Muscle layer of colon (tissue), 2 donors: ENCODE measurements at regions not wholly inside any gene's neighbourhood (a gene's known extent, or its start where the extent isn't known, plus 50 kb on each side); places are given as distances from the start of the nearest gene placed in this dataset.

Experiments used
- H3K27ac ChIP-seq: one replicate; pipeline ENCODE4 v1.7.0; 2013; ENCODE audit warnings: low read depth, mild to moderate bottlenecking, low read length, moderate library complexity
- H3K27me3 ChIP-seq, 2 donors: one replicate each; pipeline ENCODE4 v1.7.0; 2013; ENCODE audit warnings: low read length in 2 of 2, mild to moderate bottlenecking in 2 of 2; ENCODE audit not compliant: insufficient read depth in 2 of 2, control insufficient read depth in 1 of 2
- H3K36me3 ChIP-seq: one replicate; pipeline ENCODE4 v1.7.0; 2013; ENCODE audit warnings: mild to moderate bottlenecking, low read length; ENCODE audit not compliant: insufficient read depth
- H3K4me1 ChIP-seq: one replicate; pipeline ENCODE4 v1.7.0; 2013; ENCODE audit warnings: mild to moderate bottlenecking, low read length; ENCODE audit not compliant: insufficient read depth
- H3K4me3 ChIP-seq, 2 donors: one replicate each; pipeline ENCODE4 v1.7.0; 2013; ENCODE audit warnings: low read length in 2 of 2, low read depth in 1 of 2, mild to moderate bottlenecking in 1 of 2, moderate library complexity in 1 of 2
- H3K9ac ChIP-seq: one replicate; pipeline ENCODE4 v1.7.0; 2013; ENCODE audit warnings: low read length
- H3K9me3 ChIP-seq: one replicate; pipeline ENCODE4 v1.7.0; 2013; ENCODE audit warnings: mild to moderate bottlenecking, low read length
- donor health status: abdominal sarcoma.
- donor health status: Adenocarcinoma of cecum.

DNA sequence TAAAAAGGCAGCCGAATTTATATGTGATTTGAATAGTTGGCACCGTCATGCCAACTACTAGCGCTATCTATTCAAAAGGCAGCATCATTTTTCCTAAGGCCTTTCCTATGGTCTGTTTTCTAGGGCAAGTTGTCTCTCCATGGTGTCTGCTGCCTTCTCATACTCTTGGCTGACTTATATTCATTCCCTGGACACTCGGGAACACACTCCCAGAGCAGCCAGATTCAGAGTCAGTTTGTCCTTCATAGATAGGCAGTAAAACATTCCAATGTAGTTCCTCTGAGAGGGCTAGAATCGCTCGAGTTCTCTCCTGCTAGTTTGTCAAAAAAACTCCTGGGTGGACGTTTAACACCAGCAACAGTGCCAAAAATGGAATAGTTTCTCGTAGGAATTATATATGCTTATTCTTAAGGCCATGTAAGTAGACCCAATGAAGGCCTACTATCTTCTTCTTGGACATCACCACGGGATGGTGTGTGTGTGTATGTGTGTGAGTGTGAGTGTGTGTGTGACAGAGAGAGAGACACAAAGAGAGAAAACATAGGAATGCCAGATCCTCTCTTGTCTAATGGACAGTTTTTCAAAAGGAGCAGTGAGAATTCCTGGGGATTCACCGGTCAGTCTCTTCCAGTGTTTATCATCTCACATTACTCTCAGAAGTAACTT, 129.3 kb upstream of the CTAGE1 start:
- Histone ChIP-seq H3K27ac (no peak overlapping the region), H3K36me3 (no peaks in the 10 kb centered on the region), H3K9ac (no peak overlapping the region), H3K4me1 (no peaks in the 10 kb centered on the region), H3K4me3 (no peak overlapping the region), H3K27me3 (no peaks in the 10 kb centered on the region), H3K9me3 (no peaks in the 10 kb centered on the region)

DNA sequence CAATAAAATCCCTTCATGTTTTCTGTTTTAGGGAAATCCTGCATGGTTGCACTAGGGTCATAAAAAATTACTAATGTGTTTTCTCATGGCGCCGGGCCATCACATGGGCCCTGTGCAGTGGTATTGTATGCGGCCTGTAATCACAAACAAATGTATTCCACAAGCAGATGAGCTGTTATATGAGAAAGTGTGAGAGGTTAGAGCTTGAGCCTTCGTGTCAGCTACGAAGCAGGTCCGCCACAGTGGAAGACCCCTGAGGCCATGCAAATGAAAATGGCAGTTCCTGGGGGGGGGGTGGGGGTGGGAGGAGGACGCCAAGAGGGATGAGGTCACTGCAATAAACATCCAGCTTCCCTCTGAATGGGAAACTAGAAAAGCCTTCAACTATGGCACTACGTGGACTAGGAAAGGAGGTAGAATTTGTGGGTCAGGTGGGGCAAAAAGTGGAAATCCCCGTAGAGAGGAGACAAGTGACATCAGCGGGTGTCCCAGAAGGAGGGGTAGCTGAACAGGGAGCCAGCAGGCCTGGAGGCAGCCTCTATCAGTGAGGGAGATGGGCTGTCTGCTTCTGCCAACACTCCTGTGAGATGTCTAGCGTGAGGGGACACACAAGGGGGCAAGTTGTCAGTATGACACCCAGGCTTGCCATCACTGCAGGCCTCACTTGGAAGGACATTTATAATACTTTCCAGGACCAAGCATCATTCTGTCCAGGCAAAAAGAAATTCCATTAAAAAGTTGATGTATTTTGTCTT, 130.3 kb upstream of the CTAGE1 start:
- H3K4me3 ChIP-seq = no peak overlapping the region
- H3K9me3 ChIP-seq = no peaks in the 10 kb centered on the region
- no peaks in the 10 kb centered on the region for H3K36me3 ChIP-seq
- no peak overlapping the region for H3K9ac ChIP-seq
- no peak overlapping the region for H3K27ac ChIP-seq
- no peaks in the 10 kb centered on the region for H3K4me1 ChIP-seq
- H3K27me3 ChIP-seq = no peaks in the 10 kb centered on the region

DNA sequence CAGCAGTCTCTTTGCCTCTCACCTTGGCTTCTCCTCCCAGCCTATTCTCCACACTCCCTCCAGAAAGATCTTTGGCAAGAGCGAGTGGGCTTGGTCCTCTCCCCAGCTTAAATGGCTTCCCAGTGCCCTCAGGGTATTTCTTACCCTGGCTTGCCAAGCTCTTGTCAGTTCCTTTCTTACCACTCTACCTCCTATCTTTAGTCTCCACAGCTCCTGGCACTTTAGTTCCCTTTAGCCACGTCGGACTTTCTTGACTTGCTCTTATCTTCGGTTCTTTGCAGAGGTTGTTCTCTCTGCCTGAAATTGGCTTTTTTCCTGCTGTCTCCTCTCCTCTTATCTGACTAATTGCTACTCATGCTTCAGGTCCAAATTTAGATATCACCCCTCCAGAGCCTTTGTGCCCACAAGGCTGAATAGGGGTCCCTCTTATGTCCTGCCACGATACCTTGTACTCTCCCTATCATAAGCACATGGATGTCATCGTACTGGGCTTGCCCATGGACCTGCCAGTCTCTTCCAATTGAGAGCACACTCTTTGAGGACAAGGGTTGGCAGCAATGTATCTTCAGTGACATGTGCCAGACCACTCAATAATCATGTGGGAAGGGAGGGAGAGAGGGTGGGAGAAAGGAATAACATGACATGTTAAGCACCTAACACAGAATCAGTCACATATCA, 131.7 kb upstream of the CTAGE1 start:
- Histone ChIP-seq H3K27ac (no peak overlapping the region), H3K9me3 (no peaks in the 10 kb centered on the region), H3K27me3 (no peaks in the 10 kb centered on the region), H3K4me3 (no peak overlapping the region), H3K9ac (no peak overlapping the region), H3K4me1 (no peaks in the 10 kb centered on the region), H3K36me3 (no peaks in the 10 kb centered on the region)

DNA sequence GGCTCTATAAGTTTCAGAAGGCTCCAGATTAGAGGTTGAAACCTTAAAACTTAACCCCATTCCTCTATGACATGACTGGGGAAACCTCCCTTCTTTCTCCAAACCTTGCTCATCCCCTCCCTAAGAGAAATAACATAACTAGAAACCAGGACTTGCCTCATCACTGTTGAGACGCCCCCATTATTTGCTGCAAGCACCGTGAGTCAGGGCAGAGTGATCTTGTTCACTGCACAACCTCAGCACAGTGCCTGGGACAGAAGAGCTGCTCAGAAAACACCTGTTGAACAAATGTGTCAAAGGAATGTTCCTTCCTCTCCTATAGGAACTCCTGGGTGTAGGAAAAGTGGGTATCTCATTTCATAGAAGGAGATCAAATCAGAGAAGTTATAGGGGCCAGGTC, 132.7 kb upstream of the CTAGE1 start:
- no peaks in the 10 kb centered on the region for H3K36me3 ChIP-seq
- H3K27ac ChIP-seq = no peak overlapping the region
- H3K9me3 ChIP-seq = no peaks in the 10 kb centered on the region
- H3K4me1 ChIP-seq = no peaks in the 10 kb centered on the region
- H3K27me3 ChIP-seq = no peaks in the 10 kb centered on the region
- no peak overlapping the region for H3K4me3 ChIP-seq
- no peak overlapping the region for H3K9ac ChIP-seq

DNA sequence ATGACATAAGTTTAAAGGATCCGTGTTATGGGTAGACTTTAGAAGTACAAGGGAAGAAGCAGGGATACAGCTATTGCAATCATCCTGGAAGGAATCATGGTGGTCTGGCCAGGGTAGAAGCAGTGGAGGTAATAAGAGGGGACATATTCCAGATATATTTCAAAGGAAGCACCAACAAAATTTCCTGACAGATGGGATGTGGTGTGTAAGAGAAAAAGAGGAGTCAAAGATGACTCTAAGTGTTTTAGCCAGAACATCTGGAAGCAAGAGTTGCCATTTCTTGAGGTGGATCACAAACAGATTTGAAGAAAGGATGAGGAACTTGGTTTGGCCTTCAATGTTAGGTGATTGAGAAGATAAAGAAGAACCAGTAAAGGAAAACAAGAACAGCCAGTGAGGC, 133.1 kb upstream of the CTAGE1 start:
- no peaks in the 10 kb centered on the region for H3K9me3 ChIP-seq
- no peaks in the 10 kb centered on the region for H3K27me3 ChIP-seq
- no peaks in the 10 kb centered on the region for H3K4me1 ChIP-seq
- H3K27ac ChIP-seq = no peak overlapping the region
- no peak overlapping the region for H3K9ac ChIP-seq
- H3K4me3 ChIP-seq = no peak overlapping the region
- no peaks in the 10 kb centered on the region for H3K36me3 ChIP-seq

DNA sequence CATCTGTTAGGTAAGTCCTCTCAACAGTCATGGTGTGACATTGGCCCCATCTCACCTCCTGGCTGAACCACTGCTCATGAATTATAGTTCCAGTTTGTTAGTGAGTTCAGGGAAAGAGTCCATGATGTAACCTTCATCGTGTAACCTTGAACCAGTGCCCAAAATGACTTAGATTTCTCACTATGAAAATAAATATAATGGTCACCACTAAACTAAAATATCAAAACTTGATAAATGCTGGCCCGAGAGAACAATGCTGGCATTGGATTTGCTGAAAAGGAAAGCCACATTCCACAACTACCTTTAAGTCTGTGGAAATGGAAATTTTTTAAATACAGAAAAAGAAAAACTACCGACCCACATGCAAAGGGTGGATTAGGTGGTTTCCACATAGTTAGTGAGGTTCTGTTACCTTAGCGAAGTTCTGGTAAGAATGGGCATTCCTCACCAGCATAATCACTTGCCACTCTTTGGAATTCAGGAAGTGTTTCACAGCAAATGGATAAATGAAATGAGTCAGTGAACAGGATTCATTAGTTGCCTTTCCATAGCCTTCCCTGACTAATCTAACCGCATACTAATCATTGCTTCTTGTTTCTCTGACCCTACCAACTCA, 133.9 kb upstream of the CTAGE1 start:
- Histone ChIP-seq H3K27ac (no peak overlapping the region), H3K36me3 (no peaks in the 10 kb centered on the region), H3K4me1 (peaks cover 6% of the 10 kb centered on the region), H3K4me3 (no peak overlapping the region), H3K27me3 (no peaks in the 10 kb centered on the region), H3K9me3 (no peaks in the 10 kb centered on the region), H3K9ac (no peak overlapping the region)

DNA sequence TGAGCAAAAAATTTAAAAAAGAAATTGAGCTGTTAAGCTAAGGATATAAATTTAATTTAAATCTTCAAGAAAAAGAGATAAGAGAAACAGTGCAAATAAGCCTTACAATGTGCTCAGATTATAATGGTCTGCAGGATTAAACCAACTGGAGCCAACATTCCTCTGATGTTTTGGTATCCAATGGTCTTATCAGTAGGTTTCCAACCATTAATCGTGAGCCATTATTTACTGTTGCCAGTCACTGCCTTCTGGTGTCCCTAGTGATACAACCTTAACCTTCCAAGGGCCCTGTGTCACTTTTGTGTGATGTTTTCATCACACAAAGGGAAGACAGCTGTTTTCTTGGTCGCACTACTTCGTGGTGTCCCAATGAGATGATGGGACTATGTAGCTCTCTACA, 134.5 kb upstream of the CTAGE1 start:
- Histone ChIP-seq H3K4me3 (no peak overlapping the region), H3K36me3 (no peaks in the 10 kb centered on the region), H3K27ac (no peak overlapping the region), H3K27me3 (no peaks in the 10 kb centered on the region), H3K9ac (no peak overlapping the region), H3K4me1 (peaks cover 8% of the 10 kb centered on the region), H3K9me3 (no peaks in the 10 kb centered on the region)

DNA sequence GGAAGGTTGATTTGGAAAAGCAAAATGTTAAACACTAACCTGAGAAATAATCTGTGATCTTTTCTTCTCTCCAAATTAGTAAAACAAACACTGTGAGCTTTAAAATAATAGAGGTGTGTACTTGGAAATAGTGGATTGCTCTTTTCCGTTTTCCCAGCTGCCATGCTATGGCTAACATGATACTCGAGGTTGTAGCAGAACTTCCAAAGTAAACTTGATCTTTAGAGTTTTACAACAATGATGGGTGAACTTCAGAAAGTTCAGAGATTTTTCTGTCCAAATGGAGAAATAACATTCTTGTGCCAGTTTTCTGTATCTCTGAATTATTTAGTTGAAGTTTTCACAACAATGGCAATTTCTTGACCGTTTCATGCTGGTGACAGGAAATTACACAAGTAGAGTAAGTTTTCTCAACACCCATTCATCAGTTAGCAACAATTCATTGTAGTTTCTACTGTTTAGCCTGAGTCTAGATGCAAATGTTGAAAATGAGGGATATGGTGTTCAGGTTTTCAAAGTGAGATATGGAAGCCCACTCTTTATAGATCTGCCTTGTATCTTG, 135.3 kb upstream of the CTAGE1 start:
- H3K4me1 ChIP-seq = peaks cover 8% of the 10 kb centered on the region
- no peaks in the 10 kb centered on the region for H3K27me3 ChIP-seq
- no peak overlapping the region for H3K9ac ChIP-seq
- H3K4me3 ChIP-seq = no peak overlapping the region
- no peaks in the 10 kb centered on the region for H3K36me3 ChIP-seq
- no peaks in the 10 kb centered on the region for H3K9me3 ChIP-seq
- no peak overlapping the region for H3K27ac ChIP-seq

DNA sequence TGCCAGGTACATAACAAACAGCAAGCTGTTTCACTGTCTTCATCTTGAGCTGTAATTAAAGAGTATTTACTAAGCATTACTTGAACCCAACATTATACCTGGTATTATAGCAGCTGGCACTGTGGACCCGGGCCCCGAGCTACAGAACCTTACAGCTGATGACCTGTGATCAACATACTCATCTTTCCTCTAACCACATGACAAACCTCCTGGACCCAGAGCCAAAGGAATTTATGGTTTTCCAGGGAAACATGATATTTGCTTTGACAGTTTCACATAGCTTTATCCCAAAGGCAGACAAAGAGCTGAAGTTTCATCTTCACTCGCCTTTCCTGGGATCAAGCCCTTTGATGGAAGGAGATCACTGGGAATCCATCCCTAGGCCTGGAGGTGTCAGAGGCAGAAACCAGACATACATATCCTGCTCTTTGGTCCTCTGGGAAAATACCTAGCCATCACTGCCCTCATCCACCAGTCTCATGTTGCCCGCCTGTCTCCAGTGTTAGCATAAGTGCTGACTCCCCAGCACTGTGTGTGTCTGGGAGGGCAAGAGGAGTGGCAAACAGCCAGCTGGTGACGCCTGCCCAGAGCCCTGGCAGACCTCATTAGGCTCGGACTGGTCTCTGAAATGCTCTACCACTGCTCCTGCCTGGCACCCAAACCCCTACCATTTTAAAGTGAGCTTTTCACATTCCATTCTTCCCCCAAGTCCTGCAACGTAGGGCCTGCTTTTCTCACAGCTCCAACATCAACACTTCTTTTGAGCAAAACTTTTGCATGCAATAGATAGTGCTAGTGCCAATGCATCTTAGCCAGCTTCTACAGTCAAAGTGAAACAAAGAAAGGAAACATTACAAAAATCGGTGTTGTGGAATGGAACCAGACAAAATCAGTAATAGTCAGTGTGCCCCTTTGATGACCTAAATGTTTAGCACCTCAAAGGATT, 138.8 kb upstream of the CTAGE1 start:
- Histone ChIP-seq H3K27me3 (peaks cover 0 to 6% of the 10 kb centered on the region in 2 donors), H3K36me3 (no peaks in the 10 kb centered on the region), H3K4me1 (peaks cover 18% of the 10 kb centered on the region), H3K9me3 (no peaks in the 10 kb centered on the region), H3K4me3 (no peak overlapping the region), H3K9ac (no peak overlapping the region), H3K27ac (no peak overlapping the region)

DNA sequence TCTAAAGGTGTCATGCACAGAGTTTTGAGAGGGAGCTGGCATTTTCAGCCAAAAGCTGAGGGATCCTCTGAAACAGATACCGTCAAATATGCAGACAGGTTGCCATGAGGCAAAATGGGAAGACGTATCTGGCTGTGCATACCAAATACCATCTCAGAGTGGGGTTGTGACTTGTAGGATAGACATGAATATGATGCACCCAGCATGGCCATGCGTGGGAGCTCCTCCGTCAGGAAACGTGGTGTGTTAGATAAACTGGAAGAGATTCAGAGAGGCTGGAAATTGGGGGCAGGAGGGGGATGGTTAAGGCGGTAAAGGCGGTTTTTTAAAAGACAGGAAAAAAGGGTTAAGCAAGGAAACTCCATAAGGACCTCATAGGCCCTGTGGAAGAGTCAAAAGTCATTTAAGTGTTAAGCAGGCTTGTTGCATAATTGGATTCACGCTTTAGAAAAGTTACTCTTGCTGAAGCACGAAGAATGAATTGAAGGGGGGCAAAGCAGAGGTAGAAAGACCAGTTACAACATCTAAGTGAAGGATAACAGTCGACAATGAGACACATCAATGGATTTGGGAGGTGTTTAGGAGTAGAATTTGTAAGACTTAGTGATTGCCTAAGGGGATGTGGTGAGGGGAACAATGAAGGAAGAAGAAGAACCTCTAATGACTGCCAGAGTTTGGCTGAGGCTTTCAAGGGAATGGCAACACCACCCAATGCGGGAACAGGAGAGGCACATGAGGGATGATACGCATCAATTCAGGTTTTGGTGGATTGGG, 139.6 kb upstream of the CTAGE1 start:
- Histone ChIP-seq H3K36me3 (no peaks in the 10 kb centered on the region), H3K9ac (no peak overlapping the region), H3K27ac (no peak overlapping the region), H3K4me3 (no peak overlapping the region), H3K27me3 (peaks cover 0 to 6% of the 10 kb centered on the region in 2 donors), H3K4me1 (peaks cover 18% of the 10 kb centered on the region), H3K9me3 (no peaks in the 10 kb centered on the region)
